ENCODE measurements at regions not wholly inside any gene's neighbourhood (a gene's known extent, or its start where the extent isn't known, plus 50 kb on each side); places are given as distances from the start of the nearest gene placed in this dataset.

DNA sequence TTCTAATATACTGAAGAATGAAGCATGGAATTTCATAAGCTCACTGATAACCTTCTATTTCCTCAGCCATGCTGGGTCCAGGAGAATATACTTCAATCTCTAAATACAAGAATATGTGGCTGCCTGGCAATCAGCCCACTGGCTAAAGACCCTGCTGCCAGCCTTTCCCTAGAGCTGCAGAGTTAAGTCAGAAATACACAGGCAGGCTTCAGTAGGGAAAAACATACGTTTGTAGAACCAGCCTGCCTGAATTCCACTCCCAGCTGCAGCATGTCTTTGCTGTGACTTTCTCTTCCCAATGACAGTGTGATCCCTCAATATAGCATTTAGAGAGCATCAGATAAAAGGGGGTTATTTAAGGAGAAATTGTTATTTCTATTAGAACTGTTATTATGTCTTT is 289.1 kb downstream of the PCDH19 start:
- no peak for DNase-seq

DNA sequence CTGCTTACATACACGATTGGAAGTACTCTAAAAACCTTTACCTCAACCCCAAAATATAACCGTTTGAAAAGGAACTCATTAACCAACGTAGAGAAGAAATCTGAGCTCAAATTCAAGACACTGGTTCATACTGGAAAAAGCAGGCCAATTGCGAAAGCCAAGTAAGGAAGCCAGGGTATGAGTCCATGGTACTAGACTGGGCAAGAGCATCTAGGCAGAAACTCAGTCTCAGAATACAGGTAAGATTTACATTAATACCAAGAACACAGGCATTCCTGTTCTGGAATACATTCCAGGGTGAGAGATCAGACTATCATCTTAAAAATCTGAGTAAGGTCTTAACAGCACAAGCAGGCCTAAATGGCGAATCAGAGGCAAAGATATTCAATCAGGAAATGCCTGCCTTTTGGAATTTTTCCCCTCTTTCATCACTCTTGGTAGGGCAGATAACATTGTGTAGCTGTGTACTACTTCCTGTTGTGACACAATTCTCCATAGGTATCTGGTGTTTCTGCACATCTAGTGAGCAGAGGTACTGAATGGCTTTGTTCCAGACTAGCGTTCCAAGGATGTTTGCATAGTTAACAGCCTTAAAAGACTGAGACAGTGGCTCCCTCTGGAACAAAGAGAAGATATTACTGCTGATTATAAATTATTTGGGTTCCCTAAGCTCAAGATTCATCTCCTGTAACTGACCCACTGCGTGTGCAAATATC is 311.3 kb downstream of the PCDH19 start:
- peak; percentile 80 for DNase-seq

DNA sequence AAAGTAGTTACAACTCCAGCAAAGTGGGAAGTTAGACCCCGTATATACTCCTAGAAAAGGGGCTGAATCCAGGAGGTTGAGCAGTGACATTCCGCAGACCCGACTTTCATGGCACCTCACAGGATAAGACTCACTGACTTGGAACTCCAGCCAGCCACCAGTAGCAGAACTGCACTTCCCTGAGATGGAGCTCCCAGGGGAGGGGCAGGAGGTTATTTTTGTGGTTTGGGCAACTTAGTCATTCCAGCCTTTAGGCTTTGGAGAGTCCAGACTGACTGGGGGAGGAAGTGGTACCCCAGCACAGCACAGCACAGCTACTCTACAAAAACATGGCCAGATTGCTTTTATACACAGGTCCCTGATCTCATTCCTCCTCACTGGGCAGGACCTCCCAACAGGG is 319.1 kb downstream of the PCDH19 start:
- DNase-seq: peak; percentile 93

DNA sequence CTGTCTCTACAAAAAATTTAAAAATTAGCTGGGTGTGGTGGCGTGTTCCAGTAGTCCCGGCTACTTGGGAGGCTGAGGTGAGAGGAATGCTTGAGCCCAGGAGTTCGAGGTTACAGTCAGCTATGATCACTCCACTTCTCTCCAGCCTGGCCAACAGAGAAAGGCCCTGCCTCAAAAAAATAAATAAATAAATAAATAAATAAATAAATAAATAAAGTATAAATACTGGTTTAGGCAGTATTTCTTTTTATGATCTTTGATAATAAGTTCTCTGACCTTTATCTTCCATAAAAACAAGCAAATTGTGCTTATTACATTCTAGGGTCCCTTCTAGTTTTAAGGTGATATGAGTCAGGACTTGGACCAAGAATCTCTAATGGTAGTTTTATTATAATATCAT is 320.3 kb downstream of the PCDH19 start:
- DNase-seq: no peak

DNA sequence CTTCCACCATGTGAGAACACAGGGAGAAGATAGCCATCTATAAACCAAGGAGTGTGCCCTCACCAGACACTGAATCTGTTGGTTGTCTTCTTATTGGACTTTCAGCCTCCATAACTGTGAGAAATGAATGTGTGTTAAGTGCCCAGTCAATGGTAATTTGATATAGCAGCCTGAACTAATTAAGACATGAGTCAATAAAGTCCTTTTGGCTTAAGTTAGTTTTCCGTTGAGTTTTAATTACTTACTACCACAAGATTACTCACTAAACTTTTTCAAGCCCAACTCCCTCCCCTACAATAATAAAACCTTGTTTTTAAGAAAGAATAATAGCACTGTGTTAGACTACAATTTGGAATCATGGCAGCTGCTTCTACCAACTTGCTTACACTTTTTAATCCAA is 324.2 kb downstream of the PCDH19 start:
- DNase-seq: peak; percentile 76

DNA sequence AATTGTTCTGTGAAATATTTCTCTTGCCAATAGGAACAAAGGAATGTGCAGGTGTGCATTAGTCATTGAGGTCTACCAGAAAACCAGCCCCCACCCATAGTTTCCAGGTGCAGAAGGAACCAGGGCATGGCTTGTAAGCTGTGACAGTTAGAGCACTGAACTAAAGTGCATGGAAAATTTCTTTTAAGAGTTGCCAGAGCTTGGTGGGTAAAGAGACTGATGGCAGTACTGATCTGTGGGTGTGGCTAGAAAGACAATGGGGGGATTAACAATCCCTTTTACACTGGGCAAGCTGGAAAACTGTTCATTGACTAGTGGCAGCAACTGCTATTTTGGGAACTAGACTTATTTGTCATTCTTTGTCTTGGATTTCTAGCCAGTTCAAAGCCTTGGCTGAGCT is 326.9 kb downstream of the PCDH19 start:
- no peak for DNase-seq

DNA sequence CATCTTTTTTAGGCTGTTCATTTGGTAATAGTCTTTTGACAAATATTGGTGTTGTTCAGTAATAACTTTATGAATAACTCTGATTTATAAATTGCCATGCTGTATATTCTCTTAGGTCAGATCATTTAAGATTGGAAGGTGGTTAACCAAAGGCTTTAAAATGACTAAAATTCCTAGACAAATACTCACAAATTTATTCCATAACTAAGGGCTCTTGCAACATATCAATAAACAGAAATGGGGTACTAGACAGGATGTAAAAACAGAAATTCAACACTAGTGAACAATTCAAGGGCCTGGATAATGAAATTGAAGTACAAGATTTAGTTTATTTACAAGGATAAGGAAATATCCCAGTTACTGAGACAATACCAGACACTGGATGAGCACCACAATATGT is 328.6 kb downstream of the PCDH19 start:
- peak; percentile 50 for DNase-seq

DNA sequence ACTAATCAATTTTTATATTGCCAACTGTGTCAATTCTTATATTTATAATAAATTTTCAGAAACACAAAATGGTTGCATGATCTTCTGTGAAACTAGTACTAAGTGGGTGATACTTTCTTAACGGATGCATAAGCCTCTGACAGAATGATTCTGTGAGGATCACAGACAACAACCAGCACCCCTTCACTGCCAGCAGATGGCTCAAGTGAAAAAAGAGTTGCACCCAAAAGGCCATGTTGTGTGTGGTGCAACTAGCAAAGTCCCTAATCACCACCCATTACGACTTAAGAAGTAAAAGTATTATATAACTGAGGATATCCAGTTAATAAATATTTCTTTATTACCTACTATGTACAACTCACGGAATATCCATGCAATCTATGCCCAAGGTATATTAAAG is 334.0 kb downstream of the PCDH19 start:
- DNase-seq: no peak

DNA sequence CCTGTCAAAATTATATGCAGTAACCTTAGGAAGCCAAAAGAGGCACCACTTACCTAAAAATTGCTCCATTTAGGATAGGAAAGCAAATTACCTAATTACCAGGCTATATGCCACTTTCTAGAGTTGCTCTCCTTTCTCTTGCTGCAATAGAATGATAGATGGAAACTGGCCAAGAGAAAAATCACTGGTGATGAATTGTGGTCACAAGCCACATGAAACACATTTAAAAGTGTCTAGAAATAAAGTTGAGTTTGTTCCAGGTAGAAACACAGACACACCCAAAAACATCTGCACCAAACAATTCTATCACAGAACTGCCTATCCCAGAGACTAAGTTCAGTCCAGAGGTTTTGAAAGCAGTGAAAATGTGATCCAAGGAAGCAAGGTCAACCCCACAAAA is 337.7 kb downstream of the PCDH19 start:
- DNase-seq: peak; percentile 38

DNA sequence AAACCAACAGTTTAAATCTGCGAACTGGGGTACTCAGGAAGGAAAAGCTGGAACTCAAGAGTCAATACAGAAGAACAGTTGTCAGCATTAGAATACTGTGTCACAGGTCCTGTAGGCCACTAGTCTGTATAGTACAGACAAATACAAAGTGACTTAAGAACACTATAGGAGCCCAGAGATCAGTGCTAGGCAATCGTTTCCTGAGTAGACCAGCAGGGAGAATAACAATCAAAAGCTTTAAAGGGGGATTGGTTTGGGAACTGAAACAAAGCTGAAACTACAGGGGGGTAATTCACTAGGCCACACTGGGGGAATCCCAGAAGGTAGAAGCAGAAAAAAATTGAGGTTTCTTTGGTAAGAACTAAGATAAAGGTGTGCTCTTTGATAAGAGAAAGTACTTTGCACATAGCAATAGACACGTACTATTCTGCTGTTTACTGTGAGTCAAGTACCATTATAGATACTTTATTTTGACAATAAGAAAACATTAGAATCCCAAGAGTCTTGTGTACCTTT is 339.7 kb downstream of the PCDH19 start:
- no peak for DNase-seq

DNA sequence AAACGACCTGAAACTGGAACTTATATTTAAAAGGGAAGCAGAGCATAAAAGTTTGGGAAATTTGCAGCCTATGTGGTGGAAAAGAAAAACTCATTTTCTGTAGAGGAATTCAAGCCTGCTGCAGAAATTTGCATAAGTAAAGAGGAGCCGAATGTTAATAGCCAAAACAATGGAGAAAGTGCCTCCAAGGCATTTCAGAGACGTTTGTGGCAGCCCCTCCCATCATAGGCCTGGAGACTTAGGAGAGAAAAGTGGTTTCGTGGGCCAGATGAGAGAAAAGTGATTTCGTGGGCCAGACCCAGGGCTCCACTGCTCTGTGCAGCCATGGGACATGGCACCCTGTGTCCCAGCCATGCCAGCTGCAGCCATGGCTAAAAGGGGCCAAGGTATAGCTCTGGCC is 361.9 kb downstream of the PCDH19 start:
- no peak for DNase-seq
